ENCODE measurements at regions not wholly inside any gene's neighbourhood (a gene's known extent, or its start where the extent isn't known, plus 50 kb on each side); places are given as distances from the start of the nearest gene placed in this dataset.
"Not testable (repeated sequence)": the region's sequence is repeated elsewhere in the genome, so short reads cannot be mapped to it uniquely, and the experiment has no call there.

GRCh38 chr2:129014432-129014831 is 695.8 kb upstream of the HS6ST1 start:
- no peak for DNase-seq (ENCODE audit: low spot score)
- intact Hi-C loops (cut with DNase I), result no loop called here

- no peak for DNase-seq (ENCODE audit: low spot score)
- intact Hi-C loops (cut with DNase I), result no loop called here
Observed at GRCh38 chr2:129015397-129016285, 697.0 kb upstream of the HS6ST1 start.

- intact Hi-C loops (cut with DNase I), result no loop called here
- no peak for DNase-seq (ENCODE audit: low spot score)
Observed at GRCh38 chr2:129016972-129017371, 698.3 kb upstream of the HS6ST1 start.

- no peak for DNase-seq (ENCODE audit: low spot score)
- intact Hi-C loops (cut with DNase I), result no loop called here
Observed at GRCh38 chr2:129024796-129025195, 706.1 kb upstream of the HS6ST1 start.

- DNase-seq (ENCODE audit: low spot score), result no peak
Observed at GRCh38 chr2:129035992-129036391, 717.3 kb upstream of the HS6ST1 start.

GRCh38 chr2:129043677-129044076 is 725.0 kb upstream of the HS6ST1 start:
- intact Hi-C loops (cut with DNase I); DNase-seq (ENCODE audit: low spot score): not testable (repeated sequence)

More at GRCh38 chr2:129035992-129036391, 717.3 kb upstream of the HS6ST1 start:
- intact Hi-C loops (cut with DNase I), result no loop called here

- intact Hi-C loops (cut with DNase I); DNase-seq (ENCODE audit: low spot score): not testable (repeated sequence)
Observed at GRCh38 chr2:129046475-129046874, 727.8 kb upstream of the HS6ST1 start.

- intact Hi-C loops (cut with DNase I), result no loop called here
- no peak for DNase-seq (ENCODE audit: low spot score)
Observed at GRCh38 chr2:129050101-129050500, 731.4 kb upstream of the HS6ST1 start.

- intact Hi-C loops (cut with DNase I), result no loop called here
- no peak for DNase-seq (ENCODE audit: low spot score)
Observed at GRCh38 chr2:129055242-129055641, 736.6 kb upstream of the HS6ST1 start.

GRCh38 chr2:129055824-129056223 is 737.2 kb upstream of the HS6ST1 start:
- intact Hi-C loops (cut with DNase I), result no loop called here
- no peak for DNase-seq (ENCODE audit: low spot score)

- no peak for DNase-seq (ENCODE audit: low spot score)
- intact Hi-C loops (cut with DNase I), result no loop called here
Observed at GRCh38 chr2:129056309-129056958, 737.8 kb upstream of the HS6ST1 start.

- DNase-seq (ENCODE audit: low spot score), result no peak
- intact Hi-C loops (cut with DNase I), result no loop called here
Observed at GRCh38 chr2:129056959-129057317, 738.3 kb upstream of the HS6ST1 start.

GRCh38 chr2:129058981-129059380 is 740.3 kb upstream of the HS6ST1 start:
- intact Hi-C loops (cut with DNase I), result no loop called here

GRCh38 chr2:129059476-129059875 is 740.8 kb upstream of the HS6ST1 start:
- intact Hi-C loops (cut with DNase I), result no loop called here
- no peak for DNase-seq (ENCODE audit: low spot score)

More at GRCh38 chr2:129058981-129059380, 740.3 kb upstream of the HS6ST1 start:
- DNase-seq (ENCODE audit: low spot score), result no peak

GRCh38 chr2:129061069-129061768 is 742.6 kb upstream of the HS6ST1 start:
- DNase-seq (ENCODE audit: low spot score), result no peak
- intact Hi-C loops (cut with DNase I), result no loop called here

GRCh38 chr2:129061769-129062121 is 743.1 kb upstream of the HS6ST1 start:
- DNase-seq (ENCODE audit: low spot score), result no peak
- intact Hi-C loops (cut with DNase I), result no loop called here

- no peak for DNase-seq (ENCODE audit: low spot score)
- intact Hi-C loops (cut with DNase I), result no loop called here
Observed at GRCh38 chr2:129062146-129062912, 743.7 kb upstream of the HS6ST1 start.

- DNase-seq (ENCODE audit: low spot score), result no peak
- intact Hi-C loops (cut with DNase I), result no loop called here
Observed at GRCh38 chr2:129067070-129067469, 748.4 kb upstream of the HS6ST1 start.

GRCh38 chr2:129067953-129068352 is 749.3 kb upstream of the HS6ST1 start:
- intact Hi-C loops (cut with DNase I), result no loop called here
- DNase-seq (ENCODE audit: low spot score), result no peak

- intact Hi-C loops (cut with DNase I), result no loop called here
- no peak for DNase-seq (ENCODE audit: low spot score)
Observed at GRCh38 chr2:129068543-129068942, 749.9 kb upstream of the HS6ST1 start.

Data from posterior vena cava (tissue), 2 donors.